GM23338 (cell line): ENCODE measurements at regions not wholly inside any gene's neighbourhood (a gene's known extent, or its start where the extent isn't known, plus 50 kb on each side); places are given as distances from the start of the nearest gene placed in this dataset.

ENCODE experiments used
- ATAC-seq: fragments of 200-7000 bp; cut with Tn5 transposase; 3 replicates; pipeline ENCODE4 v1.9.1; 2020
- DNase-seq: peaks from one replicate; pipeline ENCODE4 v3.0.0-alpha.2; 2015; ENCODE audit warnings: low spot score
- H2AFZ ChIP-seq: fragments of 200-600 bp; sonication (generic); 2 replicates; pipeline ENCODE4 v1.8.0; 2016; ENCODE audit warnings: antibody characterized with exemption, mild to moderate bottlenecking, moderate library complexity
- H3F3A ChIP-seq: fragments of 200-600 bp; sonication (generic); replicated peaks from 2 replicates; pipeline ENCODE4 v1.8.0; 2017; ENCODE audit warnings: antibody characterized with exemption, mixed run types, low read depth
- H3K27ac ChIP-seq: fragments of 200-600 bp; sonication (generic); 2 replicates; pipeline ENCODE4 v1.6.1; 2016; ENCODE audit warnings: low read depth
- H3K27me3 ChIP-seq: fragments of 200-600 bp; sonication (generic); 2 replicates; pipeline ENCODE4 v1.8.0; 2016; ENCODE audit warnings: mild to moderate bottlenecking, mixed run types, moderate library complexity; ENCODE audit not compliant: insufficient read depth
- H3K36me3 ChIP-seq: fragments of 200-600 bp; sonication (generic); 2 replicates; pipeline ENCODE4 v1.8.0; 2016; ENCODE audit warnings: mild to moderate bottlenecking; ENCODE audit not compliant: insufficient read depth
- H3K4me1 ChIP-seq: fragments of 200-600 bp; sonication (generic); 2 replicates; pipeline ENCODE4 v1.8.0; 2016; ENCODE audit warnings: mild to moderate bottlenecking, moderate library complexity; ENCODE audit not compliant: insufficient read depth
- H3K4me2 ChIP-seq: fragments of 200-600 bp; sonication (generic); 2 replicates; pipeline ENCODE4 v1.7.1; 2017; ENCODE audit warnings: mixed run types
- H3K4me3 ChIP-seq: fragments of 200-600 bp; sonication (generic); 2 replicates; pipeline ENCODE4 v1.6.1; 2016; ENCODE audit warnings: mixed run types
- H3K79me2 ChIP-seq: fragments of 200-600 bp; sonication (generic); replicated peaks from 2 replicates; pipeline ENCODE4 v1.8.0; 2017; ENCODE audit warnings: mild to moderate bottlenecking; ENCODE audit not compliant: insufficient read depth
- H3K9me2 ChIP-seq: fragments of 200-600 bp; sonication (generic); 2 replicates; pipeline ENCODE4 v1.8.0; 2017; ENCODE audit not compliant: insufficient read depth
- H4K20me1 ChIP-seq: fragments of 200-600 bp; sonication (generic); replicated peaks from 2 replicates; pipeline ENCODE4 v1.8.0; 2017; ENCODE audit warnings: mild to moderate bottlenecking; ENCODE audit not compliant: insufficient read depth
- H3K27ac Mint-ChIP-seq: 2 replicates; pipeline ENCODE4 v1.8.0; 2020; ENCODE audit warnings: inconsistent platforms, mild to moderate bottlenecking, moderate library complexity, mixed read lengths
- H3K27me3 Mint-ChIP-seq: 3 replicates; pipeline ENCODE4 v1.8.0; 2022; ENCODE audit warnings: low read depth, mild to moderate bottlenecking, moderate library complexity, mixed read lengths, inconsistent platforms; ENCODE audit not compliant: insufficient read depth, poor library complexity
- H3K36me3 Mint-ChIP-seq: 3 replicates; pipeline ENCODE4 v1.8.0; 2021; ENCODE audit warnings: low read depth, mild to moderate bottlenecking, inconsistent platforms, moderate library complexity, mixed read lengths
- H3K4me1 Mint-ChIP-seq: 3 replicates; pipeline ENCODE4 v1.8.0; 2020; ENCODE audit warnings: mild to moderate bottlenecking, inconsistent platforms, mixed read lengths
- H3K4me3 Mint-ChIP-seq: 3 replicates; pipeline ENCODE4 v1.8.0; 2021; ENCODE audit warnings: moderate library complexity, mild to moderate bottlenecking, inconsistent platforms, mixed read lengths
- H3K9me3 Mint-ChIP-seq: 3 replicates; pipeline ENCODE4 v1.8.0; 2020; ENCODE audit warnings: moderate library complexity, mild to moderate bottlenecking, inconsistent platforms, mixed read lengths
- CREB1 ChIP-seq: fragments of 250-450 bp; sonication (Bioruptor Pico); IDR thresholded peaks from 2 replicates; pipeline ENCODE4 v1.5.0; 2020; ENCODE audit warnings: low read depth, mild to moderate bottlenecking, moderate library complexity
- EZH2phosphoT487 ChIP-seq: fragments of 200-600 bp; sonication (generic); IDR thresholded peaks from one replicate; pipeline ENCODE4 v1.8.1; 2018; ENCODE audit warnings: antibody characterized with exemption; ENCODE audit not compliant: unreplicated experiment
- JUNB ChIP-seq: IDR thresholded peaks from one replicate; pipeline ENCODE4 v1.6.1; 2016; ENCODE audit warnings: antibody characterized with exemption; ENCODE audit not compliant: unreplicated experiment
- NANOG ChIP-seq: IDR thresholded peaks from 2 replicates; pipeline ENCODE4 v1.6.1; 2016; ENCODE audit warnings: antibody characterized with exemption, borderline replicate concordance
- POLR2AphosphoS5 ChIP-seq: IDR thresholded peaks from 2 replicates; pipeline ENCODE4 v1.6.1; 2016; ENCODE audit warnings: antibody characterized with exemption, low read depth
- STAT1 ChIP-seq: IDR thresholded peaks from one replicate; pipeline ENCODE4 v1.6.1; 2016; ENCODE audit warnings: antibody characterized with exemption; ENCODE audit not compliant: unreplicated experiment
- ZNF331 ChIP-seq: fragments of 250-450 bp; sonication (Bioruptor Pico); IDR thresholded peaks from 2 replicates; pipeline ENCODE4 v1.5.0; 2020; ENCODE audit warnings: low read depth, mild to moderate bottlenecking, moderate library complexity
- TF ChIP-seq, protein P1 (sequence below): IDR thresholded peaks from one replicate; pipeline ENCODE4 v1.6.1; 2018; ENCODE audit warnings: antibody characterized with exemption; ENCODE audit not compliant: unreplicated experiment
- TF ChIP-seq, protein P2 (sequence below): fragments of 250-450 bp; sonication (Bioruptor Pico); IDR thresholded peaks from 2 replicates; pipeline ENCODE4 v1.5.0; 2020; ENCODE audit warnings: mild to moderate bottlenecking, moderate library complexity
- TF ChIP-seq, protein P3 (sequence below): IDR thresholded peaks from 2 replicates; pipeline ENCODE4 v1.6.1; 2016; ENCODE audit warnings: antibody characterized with exemption

DNA sequence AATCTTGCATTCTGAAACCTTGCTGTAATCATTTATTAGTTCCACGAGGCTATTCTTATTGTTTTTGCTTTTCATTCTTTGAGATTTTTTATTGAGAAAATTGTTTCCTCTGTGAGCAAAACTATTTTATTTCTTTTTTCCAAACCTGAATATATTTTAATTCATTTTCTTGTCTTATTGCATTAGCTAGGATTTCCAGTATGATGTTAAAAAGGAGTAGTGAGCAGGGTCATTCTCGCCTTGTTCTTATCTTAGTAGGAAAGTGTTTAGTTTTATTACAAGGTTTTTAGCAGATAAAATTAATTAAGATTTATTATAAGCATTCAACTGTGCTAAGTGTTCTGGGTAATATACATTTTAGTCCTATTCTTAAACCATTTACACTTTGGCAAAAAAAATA is 214.6 kb upstream of the KLF6 start:
- H3K4me3 Mint-ChIP-seq: no peak overlapping the region
- no peaks in the 10 kb centered on the region; the same call in 1 of the 2 replicates for H3K9me2 ChIP-seq
- no peak for DNase-seq
- H3K36me3 ChIP-seq: no peaks in the 10 kb centered on the region
- peaks cover 8% of the 10 kb centered on the region for H3K4me1 Mint-ChIP-seq
- H3K4me1 ChIP-seq: no peaks in the 10 kb centered on the region
- H3K27me3 Mint-ChIP-seq: peaks cover 4% of the 10 kb centered on the region
- no peaks in the 10 kb centered on the region for H3K79me2 ChIP-seq
- no peaks in the 10 kb centered on the region for H3F3A ChIP-seq
- peaks cover 4% of the 10 kb centered on the region; the same call in 2 of the 3 replicates for H3K36me3 Mint-ChIP-seq
- H3K9me3 Mint-ChIP-seq: peaks cover 11% of the 10 kb centered on the region; the same call in 2 of the 3 replicates
- no peaks in the 10 kb centered on the region for H3K27me3 ChIP-seq
- H2AFZ ChIP-seq: no peak overlapping the region
- no peak overlapping the region for H3K27ac Mint-ChIP-seq
- TF ChIP-seq NANOG (no peak), CREB1 (CRISPR knock-in tag) (no peak), EZH2phosphoT487 (no peak), ZNF331 (no peak), JUNB (no peak), STAT1 (no peak), POLR2AphosphoS5 (no peak)
- TF ChIP-seq, protein P1, sequence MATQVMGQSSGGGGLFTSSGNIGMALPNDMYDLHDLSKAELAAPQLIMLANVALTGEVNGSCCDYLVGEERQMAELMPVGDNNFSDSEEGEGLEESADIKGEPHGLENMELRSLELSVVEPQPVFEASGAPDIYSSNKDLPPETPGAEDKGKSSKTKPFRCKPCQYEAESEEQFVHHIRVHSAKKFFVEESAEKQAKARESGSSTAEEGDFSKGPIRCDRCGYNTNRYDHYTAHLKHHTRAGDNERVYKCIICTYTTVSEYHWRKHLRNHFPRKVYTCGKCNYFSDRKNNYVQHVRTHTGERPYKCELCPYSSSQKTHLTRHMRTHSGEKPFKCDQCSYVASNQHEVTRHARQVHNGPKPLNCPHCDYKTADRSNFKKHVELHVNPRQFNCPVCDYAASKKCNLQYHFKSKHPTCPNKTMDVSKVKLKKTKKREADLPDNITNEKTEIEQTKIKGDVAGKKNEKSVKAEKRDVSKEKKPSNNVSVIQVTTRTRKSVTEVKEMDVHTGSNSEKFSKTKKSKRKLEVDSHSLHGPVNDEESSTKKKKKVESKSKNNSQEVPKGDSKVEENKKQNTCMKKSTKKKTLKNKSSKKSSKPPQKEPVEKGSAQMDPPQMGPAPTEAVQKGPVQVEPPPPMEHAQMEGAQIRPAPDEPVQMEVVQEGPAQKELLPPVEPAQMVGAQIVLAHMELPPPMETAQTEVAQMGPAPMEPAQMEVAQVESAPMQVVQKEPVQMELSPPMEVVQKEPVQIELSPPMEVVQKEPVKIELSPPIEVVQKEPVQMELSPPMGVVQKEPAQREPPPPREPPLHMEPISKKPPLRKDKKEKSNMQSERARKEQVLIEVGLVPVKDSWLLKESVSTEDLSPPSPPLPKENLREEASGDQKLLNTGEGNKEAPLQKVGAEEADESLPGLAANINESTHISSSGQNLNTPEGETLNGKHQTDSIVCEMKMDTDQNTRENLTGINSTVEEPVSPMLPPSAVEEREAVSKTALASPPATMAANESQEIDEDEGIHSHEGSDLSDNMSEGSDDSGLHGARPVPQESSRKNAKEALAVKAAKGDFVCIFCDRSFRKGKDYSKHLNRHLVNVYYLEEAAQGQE: no peak
- TF ChIP-seq, protein P2, sequence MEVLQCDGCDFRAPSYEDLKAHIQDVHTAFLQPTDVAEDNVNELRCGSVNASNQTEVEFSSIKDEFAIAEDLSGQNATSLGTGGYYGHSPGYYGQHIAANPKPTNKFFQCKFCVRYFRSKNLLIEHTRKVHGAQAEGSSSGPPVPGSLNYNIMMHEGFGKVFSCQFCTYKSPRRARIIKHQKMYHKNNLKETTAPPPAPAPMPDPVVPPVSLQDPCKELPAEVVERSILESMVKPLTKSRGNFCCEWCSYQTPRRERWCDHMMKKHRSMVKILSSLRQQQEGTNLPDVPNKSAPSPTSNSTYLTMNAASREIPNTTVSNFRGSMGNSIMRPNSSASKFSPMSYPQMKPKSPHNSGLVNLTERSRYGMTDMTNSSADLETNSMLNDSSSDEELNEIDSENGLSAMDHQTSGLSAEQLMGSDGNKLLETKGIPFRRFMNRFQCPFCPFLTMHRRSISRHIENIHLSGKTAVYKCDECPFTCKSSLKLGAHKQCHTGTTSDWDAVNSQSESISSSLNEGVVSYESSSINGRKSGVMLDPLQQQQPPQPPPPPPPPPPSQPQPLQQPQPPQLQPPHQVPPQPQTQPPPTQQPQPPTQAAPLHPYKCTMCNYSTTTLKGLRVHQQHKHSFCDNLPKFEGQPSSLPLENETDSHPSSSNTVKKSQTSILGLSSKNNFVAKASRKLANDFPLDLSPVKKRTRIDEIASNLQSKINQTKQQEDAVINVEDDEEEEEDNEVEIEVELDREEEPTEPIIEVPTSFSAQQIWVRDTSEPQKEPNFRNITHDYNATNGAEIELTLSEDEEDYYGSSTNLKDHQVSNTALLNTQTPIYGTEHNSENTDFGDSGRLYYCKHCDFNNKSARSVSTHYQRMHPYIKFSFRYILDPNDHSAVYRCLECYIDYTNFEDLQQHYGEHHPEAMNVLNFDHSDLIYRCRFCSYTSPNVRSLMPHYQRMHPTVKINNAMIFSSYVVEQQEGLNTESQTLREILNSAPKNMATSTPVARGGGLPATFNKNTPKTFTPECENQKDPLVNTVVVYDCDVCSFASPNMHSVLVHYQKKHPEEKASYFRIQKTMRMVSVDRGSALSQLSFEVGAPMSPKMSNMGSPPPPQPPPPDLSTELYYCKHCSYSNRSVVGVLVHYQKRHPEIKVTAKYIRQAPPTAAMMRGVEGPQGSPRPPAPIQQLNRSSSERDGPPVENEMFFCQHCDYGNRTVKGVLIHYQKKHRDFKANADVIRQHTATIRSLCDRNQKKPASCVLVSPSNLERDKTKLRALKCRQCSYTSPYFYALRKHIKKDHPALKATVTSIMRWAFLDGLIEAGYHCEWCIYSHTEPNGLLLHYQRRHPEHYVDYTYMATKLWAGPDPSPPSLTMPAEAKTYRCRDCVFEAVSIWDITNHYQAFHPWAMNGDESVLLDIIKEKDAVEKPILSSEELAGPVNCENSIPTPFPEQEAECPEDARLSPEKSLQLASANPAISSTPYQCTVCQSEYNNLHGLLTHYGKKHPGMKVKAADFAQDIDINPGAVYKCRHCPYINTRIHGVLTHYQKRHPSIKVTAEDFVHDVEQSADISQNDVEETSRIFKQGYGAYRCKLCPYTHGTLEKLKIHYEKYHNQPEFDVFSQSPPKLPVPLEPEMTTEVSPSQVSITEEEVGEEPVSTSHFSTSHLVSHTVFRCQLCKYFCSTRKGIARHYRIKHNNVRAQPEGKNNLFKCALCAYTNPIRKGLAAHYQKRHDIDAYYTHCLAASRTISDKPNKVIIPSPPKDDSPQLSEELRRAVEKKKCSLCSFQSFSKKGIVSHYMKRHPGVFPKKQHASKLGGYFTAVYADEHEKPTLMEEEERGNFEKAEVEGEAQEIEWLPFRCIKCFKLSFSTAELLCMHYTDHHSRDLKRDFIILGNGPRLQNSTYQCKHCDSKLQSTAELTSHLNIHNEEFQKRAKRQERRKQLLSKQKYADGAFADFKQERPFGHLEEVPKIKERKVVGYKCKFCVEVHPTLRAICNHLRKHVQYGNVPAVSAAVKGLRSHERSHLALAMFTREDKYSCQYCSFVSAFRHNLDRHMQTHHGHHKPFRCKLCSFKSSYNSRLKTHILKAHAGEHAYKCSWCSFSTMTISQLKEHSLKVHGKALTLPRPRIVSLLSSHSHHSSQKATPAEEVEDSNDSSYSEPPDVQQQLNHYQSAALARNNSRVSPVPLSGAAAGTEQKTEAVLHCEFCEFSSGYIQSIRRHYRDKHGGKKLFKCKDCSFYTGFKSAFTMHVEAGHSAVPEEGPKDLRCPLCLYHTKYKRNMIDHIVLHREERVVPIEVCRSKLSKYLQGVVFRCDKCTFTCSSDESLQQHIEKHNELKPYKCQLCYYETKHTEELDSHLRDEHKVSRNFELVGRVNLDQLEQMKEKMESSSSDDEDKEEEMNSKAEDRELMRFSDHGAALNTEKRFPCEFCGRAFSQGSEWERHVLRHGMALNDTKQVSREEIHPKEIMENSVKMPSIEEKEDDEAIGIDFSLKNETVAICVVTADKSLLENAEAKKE (CRISPR knock-in tag): no peak
- TF ChIP-seq, protein P3, sequence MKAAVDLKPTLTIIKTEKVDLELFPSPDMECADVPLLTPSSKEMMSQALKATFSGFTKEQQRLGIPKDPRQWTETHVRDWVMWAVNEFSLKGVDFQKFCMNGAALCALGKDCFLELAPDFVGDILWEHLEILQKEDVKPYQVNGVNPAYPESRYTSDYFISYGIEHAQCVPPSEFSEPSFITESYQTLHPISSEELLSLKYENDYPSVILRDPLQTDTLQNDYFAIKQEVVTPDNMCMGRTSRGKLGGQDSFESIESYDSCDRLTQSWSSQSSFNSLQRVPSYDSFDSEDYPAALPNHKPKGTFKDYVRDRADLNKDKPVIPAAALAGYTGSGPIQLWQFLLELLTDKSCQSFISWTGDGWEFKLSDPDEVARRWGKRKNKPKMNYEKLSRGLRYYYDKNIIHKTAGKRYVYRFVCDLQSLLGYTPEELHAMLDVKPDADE: no peak
- ATAC-seq: no peak
- no peak overlapping the region for H3K4me3 ChIP-seq
- H3K27ac ChIP-seq: no peak overlapping the region
- no peak overlapping the region for H3K4me2 ChIP-seq
- H4K20me1 ChIP-seq: no peaks in the 10 kb centered on the region
